ENCODE measurements at regions not wholly inside any gene's neighbourhood (a gene's known extent, or its start where the extent isn't known, plus 50 kb on each side); places are given as distances from the start of the nearest gene placed in this dataset.
"Not testable (repeated sequence)": the region's sequence is repeated elsewhere in the genome, so short reads cannot be mapped to it uniquely, and the experiment has no call there.

- DNase-seq (ENCODE audit: low read depth, low spot score) = no peak
- Mint-ChIP-seq H3K9me3 (peaks cover 2% of the 10 kb centered on the region), H3K27me3 (ENCODE audit: low read depth) (no peaks in the 10 kb centered on the region)
Measured at GRCh38 chr1:81729239-81729638, 71.5 kb upstream of the ADGRL2 start.

GRCh38 chr1:81725823-81726222 is 74.9 kb upstream of the ADGRL2 start:
- Mint-ChIP-seq H3K4me1 (peaks cover 6% of the 10 kb centered on the region), H3K9me3 (peaks cover 5% of the 10 kb centered on the region), H3K27ac (ENCODE audit: unreplicated experiment) (no peak overlapping the region), H3K27me3 (ENCODE audit: low read depth) (no peaks in the 10 kb centered on the region), H3K4me3 (no peak overlapping the region), H3K36me3 (ENCODE audit: low read depth) (peaks cover 3% of the 10 kb centered on the region)
- TF ChIP-seq, protein P1, sequence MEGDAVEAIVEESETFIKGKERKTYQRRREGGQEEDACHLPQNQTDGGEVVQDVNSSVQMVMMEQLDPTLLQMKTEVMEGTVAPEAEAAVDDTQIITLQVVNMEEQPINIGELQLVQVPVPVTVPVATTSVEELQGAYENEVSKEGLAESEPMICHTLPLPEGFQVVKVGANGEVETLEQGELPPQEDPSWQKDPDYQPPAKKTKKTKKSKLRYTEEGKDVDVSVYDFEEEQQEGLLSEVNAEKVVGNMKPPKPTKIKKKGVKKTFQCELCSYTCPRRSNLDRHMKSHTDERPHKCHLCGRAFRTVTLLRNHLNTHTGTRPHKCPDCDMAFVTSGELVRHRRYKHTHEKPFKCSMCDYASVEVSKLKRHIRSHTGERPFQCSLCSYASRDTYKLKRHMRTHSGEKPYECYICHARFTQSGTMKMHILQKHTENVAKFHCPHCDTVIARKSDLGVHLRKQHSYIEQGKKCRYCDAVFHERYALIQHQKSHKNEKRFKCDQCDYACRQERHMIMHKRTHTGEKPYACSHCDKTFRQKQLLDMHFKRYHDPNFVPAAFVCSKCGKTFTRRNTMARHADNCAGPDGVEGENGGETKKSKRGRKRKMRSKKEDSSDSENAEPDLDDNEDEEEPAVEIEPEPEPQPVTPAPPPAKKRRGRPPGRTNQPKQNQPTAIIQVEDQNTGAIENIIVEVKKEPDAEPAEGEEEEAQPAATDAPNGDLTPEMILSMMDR (conservative IDR thresholded peaks at IDR 0.05) = no peak
- no peak for DNase-seq (ENCODE audit: low read depth, low spot score)

More at GRCh38 chr1:81729239-81729638, 71.5 kb upstream of the ADGRL2 start:
- H3K27ac Mint-ChIP-seq (ENCODE audit: unreplicated experiment) = no peak overlapping the region
- H3K36me3 Mint-ChIP-seq (ENCODE audit: low read depth) = no peaks in the 10 kb centered on the region
- peaks cover 4% of the 10 kb centered on the region for H3K4me1 Mint-ChIP-seq
- H3K4me3 Mint-ChIP-seq = no peak overlapping the region
- TF ChIP-seq, protein P1 (conservative IDR thresholded peaks at IDR 0.05) = no peak

GRCh38 chr1:81722631-81723328 is 78.0 kb upstream of the ADGRL2 start:
- H3K9me3 Mint-ChIP-seq; H3K27me3 Mint-ChIP-seq (ENCODE audit: low read depth); H3K4me1 Mint-ChIP-seq; H3K27ac Mint-ChIP-seq (ENCODE audit: unreplicated experiment); DNase-seq (ENCODE audit: low read depth, low spot score); H3K4me3 Mint-ChIP-seq; H3K36me3 Mint-ChIP-seq (ENCODE audit: low read depth): not testable (repeated sequence)

GRCh38 chr1:81720256-81720655 is 80.5 kb upstream of the ADGRL2 start:
- not testable (repeated sequence) for H3K4me1 Mint-ChIP-seq; H3K27ac Mint-ChIP-seq (ENCODE audit: unreplicated experiment); H3K36me3 Mint-ChIP-seq (ENCODE audit: low read depth); H3K4me3 Mint-ChIP-seq; DNase-seq (ENCODE audit: low read depth, low spot score); H3K27me3 Mint-ChIP-seq (ENCODE audit: low read depth); H3K9me3 Mint-ChIP-seq

DNA sequence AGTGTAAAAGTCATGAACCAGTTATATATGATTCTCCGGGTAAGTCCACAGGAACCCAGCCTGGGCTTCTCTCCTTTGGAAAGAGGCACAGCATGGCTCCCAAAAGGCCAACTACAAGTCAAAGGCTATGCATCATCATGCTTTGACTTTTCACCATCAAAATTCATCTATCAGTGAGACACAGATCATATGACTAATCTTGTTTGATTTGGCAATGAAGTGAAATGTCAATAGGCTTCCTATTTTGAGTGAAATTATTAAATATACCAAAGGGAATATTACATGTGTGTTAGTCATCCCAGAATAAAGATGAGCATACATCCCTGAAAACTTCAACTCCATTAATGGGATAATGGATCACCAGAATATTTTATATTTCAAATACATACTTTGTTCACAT is 83.5 kb upstream of the ADGRL2 start:
- Mint-ChIP-seq H3K27me3 (ENCODE audit: low read depth) (no peaks in the 10 kb centered on the region), H3K9me3 (no peaks in the 10 kb centered on the region), H3K4me1 (no peaks in the 10 kb centered on the region), H3K27ac (ENCODE audit: unreplicated experiment) (no peak overlapping the region), H3K4me3 (no peak overlapping the region), H3K36me3 (ENCODE audit: low read depth) (peaks cover 3% of the 10 kb centered on the region)
- no peak for DNase-seq (ENCODE audit: low read depth, low spot score)
- TF ChIP-seq, protein P1 (conservative IDR thresholded peaks at IDR 0.05) = no peak

GRCh38 chr1:81715391-81715790 is 85.3 kb upstream of the ADGRL2 start:
- H3K9me3 Mint-ChIP-seq = no peaks in the 10 kb centered on the region
- H3K27ac Mint-ChIP-seq (ENCODE audit: unreplicated experiment) = no peak overlapping the region
- TF ChIP-seq, protein P1 (conservative IDR thresholded peaks at IDR 0.05) = no peak
- H3K27me3 Mint-ChIP-seq (ENCODE audit: low read depth) = no peaks in the 10 kb centered on the region
- DNase-seq (ENCODE audit: low read depth, low spot score) = no peak
- H3K4me1 Mint-ChIP-seq = no peaks in the 10 kb centered on the region
- H3K36me3 Mint-ChIP-seq (ENCODE audit: low read depth) = no peaks in the 10 kb centered on the region
- no peak overlapping the region for H3K4me3 Mint-ChIP-seq
